Common myeloid progenitor, CD34-positive (primary cell): ENCODE measurements at regions not wholly inside any gene's neighbourhood (a gene's known extent, or its start where the extent isn't known, plus 50 kb on each side); places are given as distances from the start of the nearest gene placed in this dataset.

ENCODE experiments used
- CTCF ChIA-PET: fragments of 350-600 bp; sonication (Branson Sonifier 250); formaldehyde crosslinking; loops from one replicate; lab custom pipeline; 2021; ENCODE audit warnings: antibody characterized with exemption; lab: Charles Lee
- POLR2A ChIA-PET: fragments of 350-600 bp; sonication (Branson Sonifier 250); formaldehyde crosslinking; loops from one replicate; lab custom pipeline; 2021; ENCODE audit warnings: antibody characterized with exemption; lab: Charles Lee
- DNase-seq, 3 donors: peaks; one replicate each; pipeline versions ENCODE4 v3.0.0 to v3.0.0-alpha.2; 2013
- H3K27ac ChIP-seq, 2 experiments: 1 replicate in 1 of 2; 2 replicates in 1 of 2; pipeline ENCODE4 v1.7.0; 2013; ENCODE audit warnings: inconsistent platforms in 2 of 2, low read length in 2 of 2, mild to moderate bottlenecking in 2 of 2, low read depth in 1 of 2, moderate library complexity in 1 of 2; ENCODE audit not compliant: severe bottlenecking in 2 of 2, insufficient read depth in 1 of 2, poor library complexity in 1 of 2
- H3K27me3 ChIP-seq, 5 experiments: replicated peaks in 2 of 5; 1 replicate in 3 of 5; 2 replicates in 2 of 5; pipeline versions ENCODE4 v1.6.1 to v1.7.0; 2013; ENCODE audit warnings: low read length in 4 of 5, mild to moderate bottlenecking in 2 of 5, moderate library complexity in 2 of 5, inconsistent platforms in 1 of 5; ENCODE audit not compliant: insufficient read depth in 5 of 5, control insufficient read depth in 4 of 5
- H3K36me3 ChIP-seq, 4 experiments: 1 replicate in 2 of 4; 2 replicates in 2 of 4; pipeline versions ENCODE4 v1.6.1 to v1.7.0; 2013; ENCODE audit warnings: low read length in 3 of 4, control low read depth in 1 of 4, mild to moderate bottlenecking in 1 of 4; ENCODE audit not compliant: control insufficient read depth in 4 of 4, insufficient read depth in 4 of 4
- H3K4me1 ChIP-seq, 4 experiments: 1 replicate in 3 of 4; 2 replicates in 1 of 4; pipeline versions ENCODE4 v1.6.1 to v1.7.1; 2013; ENCODE audit warnings: low read length in 3 of 4, mild to moderate bottlenecking in 3 of 4, control low read depth in 1 of 4, inconsistent platforms in 1 of 4, moderate library complexity in 1 of 4; ENCODE audit not compliant: control insufficient read depth in 4 of 4, insufficient read depth in 4 of 4; ENCODE audit errors: control extremely low read depth in 1 of 4
- H3K4me3 ChIP-seq, 7 experiments: 1 replicate in 4 of 7; 2 replicates in 3 of 7; pipeline versions ENCODE4 v1.5.1 to v1.7.0; 2013; ENCODE audit warnings: mild to moderate bottlenecking in 7 of 7, low read length in 6 of 7, moderate library complexity in 6 of 7, inconsistent platforms in 2 of 7, low read depth in 2 of 7, control low read depth in 1 of 7; ENCODE audit not compliant: insufficient read depth in 4 of 7, control insufficient read depth in 1 of 7; ENCODE audit errors: extremely low read depth in 1 of 7
- H3K9me3 ChIP-seq, 5 experiments: 1 replicate in 4 of 5; 2 replicates in 1 of 5; pipeline versions ENCODE4 v1.6.1 to v1.7.1; 2013; ENCODE audit warnings: low read length in 4 of 5, mild to moderate bottlenecking in 2 of 5, inconsistent platforms in 1 of 5, low read depth in 1 of 5, moderate library complexity in 1 of 5; ENCODE audit not compliant: control insufficient read depth in 4 of 5, insufficient read depth in 2 of 5; ENCODE audit errors: control extremely low read depth in 1 of 5
- WGBS: methylation state at CpG from one replicate; pipeline ENCODE4 v1.1.5; 2013; ENCODE audit not compliant: insufficient coverage; 5-methylcytosine and 5-hydroxymethylcytosine counted together

DNA sequence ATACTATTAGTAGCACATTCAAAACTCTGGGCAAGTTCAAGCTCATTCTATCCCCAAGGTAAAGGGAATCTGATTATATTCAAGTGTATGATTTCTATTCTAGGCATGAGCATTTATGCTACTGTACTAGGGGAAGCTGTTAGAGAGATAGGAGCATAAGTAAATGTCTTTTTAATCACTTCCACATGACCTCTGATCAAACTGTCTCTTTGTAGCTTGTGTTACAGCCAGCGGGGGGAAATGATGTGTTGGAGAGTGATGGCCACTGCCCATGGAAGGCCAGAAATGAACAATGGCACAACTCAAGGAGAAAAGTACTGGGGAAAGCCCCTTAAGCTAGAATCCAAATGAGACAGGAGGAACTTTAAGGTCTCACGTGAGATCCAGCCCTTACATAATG is 894.9 kb upstream of the CDH2 start:
- H3K36me3 ChIP-seq, result no peaks in the 10 kb centered on the region
- no peaks in the 10 kb centered on the region for H3K9me3 ChIP-seq
- H3K4me3 ChIP-seq, result no peak overlapping the region
- ChIA-PET CTCF (interaction anchor here (1.3 kb wide), 1 partner anchor 16 kb away, joined by 3 read pairs; no protein-coding TSS in a partner anchor), POLR2A (no interaction called here)
- H3K27ac ChIP-seq, result no peak overlapping the region
- no peak for DNase-seq
- WGBS, result 94% methylated on average over 2 of the region's 2 CpGs
- no peaks in the 10 kb centered on the region for H3K27me3 ChIP-seq
- no peaks in the 10 kb centered on the region for H3K4me1 ChIP-seq

DNA sequence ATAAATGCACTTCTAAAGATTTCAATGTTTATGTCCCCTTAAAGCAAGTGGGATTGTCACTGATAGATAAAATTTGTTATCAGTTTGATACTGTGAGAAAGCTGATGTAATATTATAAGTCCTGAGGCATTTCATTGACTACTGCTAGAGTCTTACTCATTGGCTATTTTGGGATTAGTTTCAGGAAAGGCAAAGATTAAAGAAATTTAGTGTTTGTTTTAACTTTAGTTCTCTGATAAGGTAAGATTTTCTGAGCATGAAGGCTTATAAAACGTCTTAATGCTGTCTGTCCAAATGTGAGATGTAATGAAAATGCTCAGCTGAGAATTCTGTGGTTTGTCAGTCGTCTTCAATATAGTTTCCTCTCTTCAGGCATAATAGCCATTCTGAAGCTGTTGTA is 886.4 kb upstream of the CDH2 start:
- Histone ChIP-seq H3K9me3 (no peaks in the 10 kb centered on the region), H3K27ac (no peak overlapping the region), H3K4me3 (no peak overlapping the region), H3K27me3 (no peaks in the 10 kb centered on the region), H3K4me1 (no peaks in the 10 kb centered on the region), H3K36me3 (no peaks in the 10 kb centered on the region)
- WGBS, result 67% methylated on average over 1 of the region's 2 CpGs
- POLR2A ChIA-PET, result no interaction called here
- CTCF ChIA-PET, result no interaction called here
- DNase-seq, result no peak

DNA sequence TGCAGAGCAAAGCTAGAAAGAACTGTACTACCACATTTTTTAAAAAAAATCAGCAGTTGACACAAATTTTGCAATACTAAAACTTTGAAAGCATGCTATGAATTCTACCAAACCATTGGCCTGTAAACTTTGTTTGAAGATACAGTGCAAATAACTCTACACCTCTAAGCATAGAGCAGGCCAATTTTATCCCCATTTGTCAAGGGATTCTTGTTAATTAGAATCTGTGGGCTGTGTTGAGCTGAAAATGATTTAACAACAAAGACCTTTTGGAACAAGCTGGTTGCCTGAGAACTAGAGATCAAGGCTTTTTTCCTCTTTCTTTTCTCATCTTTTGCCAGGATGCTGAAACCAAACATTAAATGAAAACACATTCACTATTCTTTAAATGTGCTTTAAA is 886.0 kb upstream of the CDH2 start:
- no peaks in the 10 kb centered on the region for H3K9me3 ChIP-seq
- ChIA-PET POLR2A (no interaction called here), CTCF (no interaction called here)
- no peak overlapping the region for H3K27ac ChIP-seq
- no peak overlapping the region for H3K4me3 ChIP-seq
- DNase-seq, result no peak
- H3K4me1 ChIP-seq, result no peaks in the 10 kb centered on the region
- no peaks in the 10 kb centered on the region for H3K27me3 ChIP-seq
- H3K36me3 ChIP-seq, result no peaks in the 10 kb centered on the region

DNA sequence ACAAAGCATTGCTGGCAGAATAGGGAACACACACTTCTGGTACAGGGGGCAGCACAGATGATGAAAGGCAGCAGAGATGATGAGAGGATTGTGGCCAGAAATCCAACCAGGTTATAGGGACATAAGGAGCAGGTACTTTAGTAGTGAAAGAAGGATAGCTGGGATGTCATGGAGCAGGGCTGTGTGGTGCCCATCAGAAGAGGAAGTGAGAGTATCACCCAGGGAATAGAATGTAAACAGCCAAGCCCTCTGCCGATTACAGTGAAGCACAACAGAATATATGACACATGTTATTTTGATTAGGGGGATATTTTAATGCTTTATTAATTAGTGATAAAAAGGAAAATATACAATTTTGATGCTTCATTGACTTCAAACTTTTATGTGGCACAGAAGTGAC is 883.4 kb upstream of the CDH2 start:
- CTCF ChIA-PET, result no interaction called here
- no peaks in the 10 kb centered on the region for H3K36me3 ChIP-seq
- no peaks in the 10 kb centered on the region for H3K27me3 ChIP-seq
- no peak for DNase-seq
- H3K4me3 ChIP-seq, result no peak overlapping the region
- WGBS, result no CpG with 5 or more reads among the region's 1 CpG
- no peak overlapping the region for H3K27ac ChIP-seq
- H3K9me3 ChIP-seq, result no peaks in the 10 kb centered on the region
- H3K4me1 ChIP-seq, result no peaks in the 10 kb centered on the region
- POLR2A ChIA-PET, result no interaction called here

DNA sequence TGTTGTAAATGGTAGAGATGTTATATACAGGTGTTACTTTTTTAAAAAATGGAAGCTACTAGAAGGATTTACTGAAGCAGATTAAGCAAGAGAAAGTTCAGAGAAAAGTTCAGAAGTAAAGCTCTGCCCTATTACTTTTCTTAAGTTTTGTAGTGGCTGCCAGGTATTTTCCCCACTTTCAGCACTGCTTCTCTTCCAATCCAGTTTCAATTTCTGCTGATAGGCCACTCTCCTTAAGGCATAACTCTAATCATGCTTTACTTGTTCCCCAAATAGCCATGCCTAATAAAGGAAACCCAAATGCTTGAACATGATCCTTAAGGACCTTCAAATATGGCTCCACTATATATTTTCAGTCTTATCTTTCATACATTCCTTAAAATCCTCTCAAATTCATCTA is 880.8 kb upstream of the CDH2 start:
- Histone ChIP-seq H3K36me3 (no peaks in the 10 kb centered on the region), H3K27me3 (no peaks in the 10 kb centered on the region), H3K4me3 (no peak overlapping the region), H3K27ac (no peak overlapping the region), H3K4me1 (no peaks in the 10 kb centered on the region), H3K9me3 (peaks cover 0 to 5% (median 1%) of the 10 kb centered on the region in 5 experiments)
- ChIA-PET POLR2A (no interaction called here), CTCF (no interaction called here)
- DNase-seq, result no peak

DNA sequence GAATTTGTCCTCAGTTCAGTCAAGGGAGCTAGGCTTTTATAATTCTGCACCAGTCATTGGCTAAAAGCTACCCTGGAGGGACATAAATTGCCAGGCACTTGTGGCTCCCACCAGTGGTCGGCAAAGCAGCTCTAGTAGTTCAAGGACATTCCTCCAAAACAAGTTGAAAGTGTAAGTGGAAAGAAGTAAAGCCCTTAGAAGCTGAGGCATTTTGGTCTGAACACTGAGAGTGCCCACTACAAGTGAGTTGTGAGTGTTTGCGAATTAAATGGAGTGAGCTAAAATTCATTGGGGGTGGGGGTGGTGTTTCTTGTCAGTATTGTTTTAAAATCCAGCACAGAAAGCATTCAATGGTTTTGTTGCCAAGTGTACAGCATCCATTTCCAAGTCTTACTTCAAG is 879.9 kb upstream of the CDH2 start:
- no peaks in the 10 kb centered on the region for H3K36me3 ChIP-seq
- H3K4me3 ChIP-seq, result no peak overlapping the region
- WGBS, result no CpG with 5 or more reads among the region's 2 CpGs
- POLR2A ChIA-PET, result no interaction called here
- H3K27me3 ChIP-seq, result no peaks in the 10 kb centered on the region
- no peak for DNase-seq
- H3K4me1 ChIP-seq, result no peaks in the 10 kb centered on the region
- CTCF ChIA-PET, result no interaction called here
- no peak overlapping the region for H3K27ac ChIP-seq
- peaks cover 0 to 5% (median 1%) of the 10 kb centered on the region in 5 experiments for H3K9me3 ChIP-seq

DNA sequence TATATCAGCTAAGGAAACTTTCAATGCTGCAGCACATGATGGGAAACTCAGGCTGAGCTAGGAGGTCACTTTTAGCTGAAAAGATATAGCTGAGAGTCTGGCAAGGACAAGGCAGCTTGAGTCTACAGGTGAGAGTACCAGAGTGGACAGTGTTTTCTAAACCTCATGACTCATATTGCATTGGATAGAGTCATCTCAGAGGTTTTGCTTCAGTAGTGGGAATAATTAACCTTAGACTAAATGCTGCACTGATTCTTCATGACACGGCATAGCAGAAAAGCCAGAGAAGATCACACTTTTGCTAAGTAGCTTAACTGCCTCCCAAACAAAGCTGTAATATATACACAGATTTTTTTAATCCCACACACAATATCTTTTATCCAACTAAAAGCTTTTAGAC is 865.0 kb upstream of the CDH2 start:
- Histone ChIP-seq H3K36me3 (no peaks in the 10 kb centered on the region), H3K9me3 (peaks cover 0 to 4% (median 0%) of the 10 kb centered on the region in 5 experiments), H3K4me1 (no peaks in the 10 kb centered on the region), H3K27ac (no peak overlapping the region), H3K27me3 (no peaks in the 10 kb centered on the region), H3K4me3 (no peak overlapping the region)
- ChIA-PET POLR2A (no interaction called here), CTCF (no interaction called here)
- DNase-seq, result no peak
- WGBS, result no CpG with 5 or more reads among the region's 1 CpG
